ENCODE measurements at regions not wholly inside any gene's neighbourhood (a gene's known extent, or its start where the extent isn't known, plus 50 kb on each side); places are given as distances from the start of the nearest gene placed in this dataset.

GRCh38 chr22:27552176-27552575 lies 249.4 kb downstream of the MN1 start:
- TF ChIP-seq POLR2AphosphoS5 (IDR thresholded peaks at IDR 0.05; ENCODE audit: low read depth, low read length) (no peak), REST (IDR thresholded peaks at IDR 0.05; ENCODE audit: insufficient read depth in 1 of 2, low read depth in 2 of 2, low read length in 2 of 2) (no peak), SIN3A (IDR thresholded peaks at IDR 0.05; ENCODE audit: borderline replicate concordance, insufficient read depth, low read length) (no peak), TAF1 (IDR thresholded peaks at IDR 0.05; ENCODE audit: borderline replicate concordance, insufficient read depth, low read length) (no peak), FOXP2 (optimal IDR thresholded peaks at IDR 0.05; ENCODE audit: borderline replicate concordance, extremely low read depth, extremely low read length, insufficient read depth) (no peak)

GRCh38 chr22:27552863-27553262 lies 248.7 kb downstream of the MN1 start:
- TF ChIP-seq REST (IDR thresholded peaks at IDR 0.05; ENCODE audit: insufficient read depth in 1 of 2, low read depth in 2 of 2, low read length in 2 of 2) = no peak
- TF ChIP-seq SIN3A (IDR thresholded peaks at IDR 0.05; ENCODE audit: borderline replicate concordance, insufficient read depth, low read length) = no peak
- TF ChIP-seq FOXP2 (optimal IDR thresholded peaks at IDR 0.05; ENCODE audit: borderline replicate concordance, extremely low read depth, extremely low read length, insufficient read depth) = no peak
- no peak for TF ChIP-seq POLR2AphosphoS5 (IDR thresholded peaks at IDR 0.05; ENCODE audit: low read depth, low read length)
- no peak for TF ChIP-seq TAF1 (IDR thresholded peaks at IDR 0.05; ENCODE audit: borderline replicate concordance, insufficient read depth, low read length)

DNA sequence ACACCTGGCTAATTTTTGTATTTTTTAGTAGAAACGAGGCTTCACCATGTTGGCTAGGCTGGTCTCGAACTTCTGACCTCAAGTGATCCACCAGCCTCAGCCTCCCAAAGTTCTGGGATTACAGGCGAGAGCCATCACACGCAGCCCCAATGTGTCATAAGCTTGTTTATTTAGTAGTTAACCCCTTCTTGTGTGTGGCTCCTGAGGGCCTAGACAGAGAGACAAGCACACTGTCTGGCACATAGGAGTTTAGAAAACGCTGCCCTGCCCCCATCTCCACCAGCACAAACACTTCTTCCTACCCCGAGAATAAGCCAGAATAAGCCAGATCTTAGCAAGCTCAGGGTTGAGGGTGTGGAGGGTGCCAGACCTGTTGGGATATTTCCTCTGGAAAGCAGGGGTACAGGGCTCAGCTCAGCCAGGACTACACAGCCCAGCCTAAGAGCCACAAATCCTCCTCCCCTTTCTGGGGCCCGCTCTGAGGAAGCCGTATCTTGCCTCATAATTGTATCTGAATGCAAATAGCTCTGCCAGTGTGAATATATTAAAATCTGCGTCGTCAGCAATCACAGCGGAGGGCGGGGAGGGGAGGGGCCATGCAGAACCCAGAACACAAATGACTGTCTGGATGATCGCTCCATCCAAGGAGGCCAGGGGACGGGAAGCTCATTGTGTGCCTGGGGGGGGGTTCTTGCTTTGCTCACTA lies 247.3 kb downstream of the MN1 start:
- TF ChIP-seq SIN3A (IDR thresholded peaks at IDR 0.05; ENCODE audit: borderline replicate concordance, insufficient read depth, low read length) (no peak), REST (IDR thresholded peaks at IDR 0.05; ENCODE audit: insufficient read depth in 1 of 2, low read depth in 2 of 2, low read length in 2 of 2) (no peak), FOXP2 (optimal IDR thresholded peaks at IDR 0.05; ENCODE audit: borderline replicate concordance, extremely low read depth, extremely low read length, insufficient read depth) (no peak), TAF1 (IDR thresholded peaks at IDR 0.05; ENCODE audit: borderline replicate concordance, insufficient read depth, low read length) (no peak), POLR2AphosphoS5 (IDR thresholded peaks at IDR 0.05; ENCODE audit: low read depth, low read length) (no peak)

DNA sequence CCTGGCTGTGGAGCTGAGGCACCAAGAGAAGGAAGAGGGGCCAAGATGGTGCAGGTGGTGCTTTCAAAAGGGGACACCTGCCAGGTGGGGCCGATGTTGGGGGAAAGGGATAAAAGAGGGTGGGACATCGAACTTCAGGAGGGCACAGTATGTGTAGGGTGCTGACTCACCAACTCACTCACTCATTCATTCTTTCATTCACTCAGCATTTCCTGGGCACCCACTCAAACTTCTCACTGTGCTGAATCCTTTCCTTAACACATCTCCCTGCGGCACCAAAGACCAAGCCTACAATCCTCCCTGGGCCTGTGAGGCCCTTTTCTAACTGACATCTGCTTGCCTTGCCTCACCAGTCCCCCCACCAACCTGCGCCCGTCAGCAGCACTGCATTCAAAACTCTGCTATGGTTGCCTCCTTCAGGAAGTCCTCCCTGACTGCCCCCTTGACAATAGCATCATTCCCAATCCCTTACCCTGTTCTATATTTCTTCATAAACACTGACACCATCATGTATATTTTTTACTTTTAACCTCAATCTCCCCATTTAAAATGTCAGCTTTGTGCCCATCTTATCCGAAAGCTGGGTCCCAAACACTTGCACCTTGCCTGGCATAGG lies 246.6 kb downstream of the MN1 start:
- no peak for TF ChIP-seq FOXP2 (optimal IDR thresholded peaks at IDR 0.05; ENCODE audit: borderline replicate concordance, extremely low read depth, extremely low read length, insufficient read depth)
- TF ChIP-seq TAF1 (IDR thresholded peaks at IDR 0.05; ENCODE audit: borderline replicate concordance, insufficient read depth, low read length) = no peak
- no peak for TF ChIP-seq POLR2AphosphoS5 (IDR thresholded peaks at IDR 0.05; ENCODE audit: low read depth, low read length)
- TF ChIP-seq SIN3A (IDR thresholded peaks at IDR 0.05; ENCODE audit: borderline replicate concordance, insufficient read depth, low read length) = no peak

- TF ChIP-seq FOXP2 (optimal IDR thresholded peaks at IDR 0.05; ENCODE audit: borderline replicate concordance, extremely low read depth, extremely low read length, insufficient read depth) (no peak), POLR2AphosphoS5 (IDR thresholded peaks at IDR 0.05; ENCODE audit: low read depth, low read length) (no peak), TAF1 (IDR thresholded peaks at IDR 0.05; ENCODE audit: borderline replicate concordance, insufficient read depth, low read length) (no peak), REST (IDR thresholded peaks at IDR 0.05; ENCODE audit: insufficient read depth in 1 of 2, low read depth in 2 of 2, low read length in 2 of 2) (no peak), SIN3A (IDR thresholded peaks at IDR 0.05; ENCODE audit: borderline replicate concordance, insufficient read depth, low read length) (no peak)
Observed at GRCh38 chr22:27556371-27556770, 245.2 kb downstream of the MN1 start.

Measured in PFSK-1 (cell line).